ENCODE measurements at regions not wholly inside any gene's neighbourhood (a gene's known extent, or its start where the extent isn't known, plus 50 kb on each side); places are given as distances from the start of the nearest gene placed in this dataset.

GRCh38 chr3:64303881-64304280, 78.6 kb upstream of the PRICKLE2 start:
- TF ChIP-seq CTCF (IDR thresholded peaks at IDR 0.05; ENCODE audit: borderline replicate concordance, extremely low read depth, low read length, poor library complexity, severe bottlenecking) (no peak), EZH2 (IDR thresholded peaks at IDR 0.05; ENCODE audit: borderline replicate concordance, low read depth, low read length, severe bottlenecking) (no peak)
